DMS53 treated with DMSO at 0.1 percent for 48 hours (cell line): ENCODE measurements at regions not wholly inside any gene's neighbourhood (a gene's known extent, or its start where the extent isn't known, plus 50 kb on each side); places are given as distances from the start of the nearest gene placed in this dataset.
A peak's percentile ranks its signal among the peaks of the same experiment; 100 is the strongest.
"Not testable (repeated sequence)": the region's sequence is repeated elsewhere in the genome, so short reads cannot be mapped to it uniquely, and the experiment has no call there.

Experiments used
- DNase-seq: peaks from one replicate; lab custom pipeline; 2025; ENCODE audit not compliant: unreplicated experiment; lab: John Stamatoyannopoulos, UW

GRCh38 chr5:103774721-103775120 lies 212.1 kb upstream of the NUDT12 start:
- no peak for DNase-seq

GRCh38 chr5:103772248-103772647 lies 209.7 kb upstream of the NUDT12 start:
- DNase-seq = no peak

- no peak for DNase-seq
Observed at GRCh38 chr5:103764403-103764802, 201.8 kb upstream of the NUDT12 start.

GRCh38 chr5:103758996-103759395 lies 196.4 kb upstream of the NUDT12 start:
- no peak for DNase-seq

GRCh38 chr5:103755974-103756373 lies 193.4 kb upstream of the NUDT12 start:
- DNase-seq = no peak

GRCh38 chr5:103745353-103746065 lies 182.9 kb upstream of the NUDT12 start:
- DNase-seq = no peak

- no peak for DNase-seq
Observed at GRCh38 chr5:103744159-103744558, 181.6 kb upstream of the NUDT12 start.

GRCh38 chr5:103743421-103743820 lies 180.8 kb upstream of the NUDT12 start:
- DNase-seq = no peak

GRCh38 chr5:103741984-103742383 lies 179.4 kb upstream of the NUDT12 start:
- no peak for DNase-seq

- not testable (repeated sequence) for DNase-seq
Observed at GRCh38 chr5:103736343-103736742, 173.8 kb upstream of the NUDT12 start.

GRCh38 chr5:103724271-103724670 lies 161.7 kb upstream of the NUDT12 start:
- no peak for DNase-seq

- DNase-seq = no peak
Observed at GRCh38 chr5:103721183-103721582, 158.6 kb upstream of the NUDT12 start.

GRCh38 chr5:103718108-103718507 lies 155.5 kb upstream of the NUDT12 start:
- no peak for DNase-seq

GRCh38 chr5:103708601-103709000 lies 146.0 kb upstream of the NUDT12 start:
- no peak for DNase-seq

GRCh38 chr5:103706939-103707682 lies 144.5 kb upstream of the NUDT12 start:
- no peak for DNase-seq

- DNase-seq = peak; percentile 33
Observed at GRCh38 chr5:103703617-103704016, 141.0 kb upstream of the NUDT12 start.

- no peak for DNase-seq
Observed at GRCh38 chr5:103693517-103693916, 130.9 kb upstream of the NUDT12 start.

- no peak for DNase-seq
Observed at GRCh38 chr5:103690676-103691075, 128.1 kb upstream of the NUDT12 start.

GRCh38 chr5:103679873-103680272 lies 117.3 kb upstream of the NUDT12 start:
- DNase-seq = no peak

- DNase-seq = not testable (repeated sequence)
Observed at GRCh38 chr5:103676198-103676597, 113.6 kb upstream of the NUDT12 start.

- no peak for DNase-seq
Observed at GRCh38 chr5:103674739-103675138, 112.2 kb upstream of the NUDT12 start.

- no peak for DNase-seq
Observed at GRCh38 chr5:103674251-103674650, 111.7 kb upstream of the NUDT12 start.

- peak; percentile 95 for DNase-seq
Observed at GRCh38 chr5:103669615-103670014, 107.0 kb upstream of the NUDT12 start.
